Activated gamma-delta T cell treated with Interleukin-2 at 50 U/mL for 16 hours (primary cell): ENCODE measurements at regions not wholly inside any gene's neighbourhood (a gene's known extent, or its start where the extent isn't known, plus 50 kb on each side); places are given as distances from the start of the nearest gene placed in this dataset.
"Not testable (repeated sequence)": the region's sequence is repeated elsewhere in the genome, so short reads cannot be mapped to it uniquely, and the experiment has no call there.

Experiments
- DNase-seq: peaks from one replicate; pipeline ENCODE4 v3.0.0-alpha.2; 2020

DNA sequence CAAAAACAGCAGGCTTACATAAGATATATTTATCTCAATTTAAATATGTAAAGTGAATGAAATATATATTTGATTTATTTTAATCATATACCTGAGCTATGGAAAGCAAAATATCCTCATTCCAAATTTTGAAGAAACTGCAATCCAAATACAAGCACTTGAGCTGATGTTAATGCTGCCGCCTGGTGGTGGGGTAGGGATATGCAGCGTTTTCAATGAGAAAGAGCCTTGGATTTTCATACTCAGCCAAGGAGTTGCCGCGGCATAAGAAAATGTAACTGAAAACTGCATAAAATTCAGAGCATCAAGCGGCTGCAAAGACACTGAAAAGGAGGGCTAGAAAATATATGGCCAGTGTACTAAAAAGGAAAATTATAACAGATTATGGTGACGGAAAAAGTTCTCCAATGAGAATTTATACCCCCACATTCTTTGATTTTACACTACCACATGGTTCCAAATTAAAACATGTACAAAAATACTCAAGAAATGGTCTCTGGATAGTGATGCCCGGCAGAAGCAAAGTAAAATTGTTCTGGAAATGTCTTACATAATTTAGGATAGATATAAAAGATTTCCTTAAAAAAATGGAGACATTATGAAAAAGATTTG, 660.3 kb upstream of the PITX2 start:
- DNase-seq, result peak; percentile 3

DNA sequence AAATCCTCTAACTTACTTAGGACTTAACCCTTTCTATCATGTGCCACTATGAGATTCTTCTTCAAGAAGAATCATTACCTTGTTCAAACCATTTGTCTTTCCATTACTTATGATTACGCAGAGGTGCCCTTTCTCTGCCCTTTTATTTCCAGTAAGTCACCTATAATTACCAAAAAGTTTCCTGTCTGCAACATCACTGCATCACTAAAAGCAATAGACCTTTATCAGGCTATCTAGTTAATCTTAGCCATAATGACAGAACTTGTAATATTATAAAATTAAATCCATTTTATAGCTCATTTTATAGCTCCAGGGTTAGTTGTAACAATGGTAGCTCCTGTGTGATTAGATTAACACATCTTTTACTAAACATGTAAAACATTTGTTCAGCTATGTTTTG, 673.6 kb upstream of the PITX2 start:
- DNase-seq, result no peak

DNA sequence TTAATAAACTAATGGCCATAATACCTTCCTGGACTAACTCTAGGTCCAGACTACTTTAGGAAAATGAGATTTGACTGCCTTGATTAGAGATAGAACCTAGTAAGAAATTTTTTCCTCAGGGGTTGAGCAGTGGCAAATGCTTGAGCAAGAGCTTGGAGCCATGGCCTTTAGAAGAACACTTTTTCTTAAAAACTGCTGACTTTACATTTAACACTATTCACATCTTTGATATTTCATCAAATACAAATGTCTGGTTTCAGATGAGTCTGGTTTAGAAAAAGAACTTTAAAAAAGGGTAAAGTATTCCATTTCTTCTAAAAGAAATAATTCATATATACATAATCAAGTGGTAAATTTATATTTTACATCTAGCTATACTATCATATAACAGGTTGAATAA, 680.9 kb upstream of the PITX2 start:
- DNase-seq, result no peak

DNA sequence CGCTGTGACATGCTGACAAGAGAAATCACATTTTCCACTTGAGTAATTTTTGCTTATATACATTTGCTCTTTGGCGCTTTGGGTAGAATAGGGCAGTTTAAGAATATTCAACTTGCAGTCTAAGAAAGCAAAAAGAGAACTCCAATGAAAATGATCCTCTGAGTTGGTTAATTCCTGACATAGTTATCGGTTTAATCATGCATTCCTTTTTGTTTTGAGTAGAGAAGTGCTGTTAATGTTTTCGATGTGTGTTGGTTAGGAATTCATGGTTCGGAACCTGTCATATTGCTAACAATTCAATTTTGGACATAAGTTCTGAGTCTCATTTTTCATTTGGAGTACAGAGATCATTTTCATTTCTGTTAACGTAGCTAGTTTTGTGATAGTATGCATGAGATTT, 700.6 kb upstream of the PITX2 start:
- no peak for DNase-seq

DNA sequence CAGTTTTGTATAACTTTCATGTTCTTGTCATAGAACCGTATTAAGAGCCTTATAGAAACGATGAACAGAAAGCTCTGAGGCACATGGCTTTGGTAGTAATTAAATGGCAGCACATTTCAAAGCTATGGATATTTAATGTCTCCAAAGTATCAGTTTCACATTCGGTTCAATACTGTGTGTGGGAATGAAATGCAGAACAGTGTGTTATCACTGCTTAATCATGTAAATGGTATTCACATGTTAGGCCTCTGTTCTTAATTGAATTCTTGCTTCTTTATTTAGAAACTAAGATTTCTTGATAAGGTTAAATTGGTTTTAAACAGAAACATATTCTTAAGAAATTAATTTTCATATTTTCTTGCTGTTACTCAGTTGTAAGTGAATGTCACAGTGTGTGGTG, 701.0 kb upstream of the PITX2 start:
- no peak for DNase-seq

DNA sequence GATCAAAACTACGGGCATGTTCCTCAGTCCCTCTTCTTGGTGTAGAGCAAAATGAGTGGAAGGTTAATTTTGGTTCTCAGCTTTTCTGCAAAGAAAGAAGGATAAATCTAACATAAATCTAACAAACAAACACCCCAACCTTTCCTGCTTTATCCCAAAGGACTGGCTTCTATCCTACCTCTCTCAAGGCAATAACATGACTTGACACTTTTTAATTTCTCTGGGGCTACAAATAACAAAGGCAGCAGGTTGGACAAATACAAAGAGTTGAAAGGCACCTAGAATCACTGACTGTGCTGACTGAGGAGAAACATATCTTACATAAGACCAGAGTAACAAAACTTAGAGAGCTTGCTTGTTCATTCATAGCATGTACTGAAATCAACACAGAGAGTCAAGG, 703.6 kb upstream of the PITX2 start:
- no peak for DNase-seq

DNA sequence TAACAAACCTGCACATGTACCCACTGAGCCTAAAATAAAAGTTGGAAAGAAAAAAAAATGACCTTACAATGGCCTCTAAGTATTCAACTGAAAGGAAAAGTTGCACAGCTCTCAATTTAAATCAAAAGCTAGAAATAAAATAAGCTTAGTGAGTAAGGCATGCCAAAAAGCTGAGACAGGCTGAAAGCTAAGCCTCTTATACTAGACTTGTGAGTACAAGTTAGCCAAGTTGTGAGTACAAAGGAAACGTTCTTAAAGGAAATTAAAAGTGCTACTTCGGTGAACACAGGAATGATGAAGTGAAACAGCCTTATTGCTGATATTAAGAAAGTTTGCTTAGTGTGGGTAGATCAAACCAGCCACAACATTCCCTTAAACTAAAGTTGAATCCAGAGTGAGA, 707.9 kb upstream of the PITX2 start:
- DNase-seq, result no peak

DNA sequence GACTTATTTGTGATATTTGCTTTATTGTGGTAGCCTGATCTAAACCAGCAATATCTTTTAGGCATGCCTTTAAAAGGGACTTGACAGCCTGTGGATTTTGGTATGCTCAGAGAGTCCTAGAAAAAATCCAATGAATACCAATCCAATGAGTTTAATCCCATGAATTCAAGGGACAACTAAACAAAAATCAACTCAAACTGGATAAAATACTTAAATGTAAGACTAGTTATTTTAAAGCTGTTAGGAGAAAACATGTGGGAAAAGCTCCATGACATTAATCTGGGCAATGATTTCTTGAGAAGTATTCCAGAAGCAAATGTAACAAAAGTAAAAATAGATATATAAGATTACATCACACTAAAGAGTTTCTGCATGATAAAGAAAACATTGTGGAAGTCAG, 711.5 kb upstream of the PITX2 start:
- no peak for DNase-seq

DNA sequence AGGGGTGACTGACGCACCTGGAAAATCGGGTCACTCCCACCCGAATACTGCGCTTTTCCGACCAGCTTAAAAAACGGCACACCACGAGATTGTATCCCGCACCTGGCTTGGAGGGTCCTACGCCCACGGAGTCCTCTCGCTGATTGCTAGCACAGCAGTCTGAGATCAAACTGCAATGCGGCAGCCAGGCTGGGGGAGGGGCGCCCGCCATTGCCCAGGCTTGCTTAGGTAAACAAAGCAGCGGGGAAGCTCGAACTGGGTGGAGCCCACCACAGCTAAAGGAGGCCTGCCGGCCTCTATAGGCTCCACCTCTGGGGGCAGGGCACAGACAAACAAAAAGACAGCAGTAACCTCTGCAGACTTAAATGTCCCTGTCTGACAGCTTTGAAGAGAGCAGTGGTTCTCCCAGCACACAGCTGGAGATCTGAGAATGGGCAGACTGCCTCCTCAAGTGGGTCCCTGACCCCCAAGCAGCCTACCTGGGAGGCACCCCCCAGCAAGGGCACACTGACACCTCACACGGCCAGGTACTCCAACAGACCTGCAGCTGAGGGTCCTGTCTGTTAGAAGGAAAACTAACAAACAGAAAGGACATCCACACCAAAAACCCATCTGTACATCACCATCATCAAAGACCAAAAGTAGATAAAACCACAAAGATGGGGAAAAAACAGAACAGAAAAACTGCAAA, 714.5 kb upstream of the PITX2 start:
- DNase-seq, result not testable (repeated sequence)

DNA sequence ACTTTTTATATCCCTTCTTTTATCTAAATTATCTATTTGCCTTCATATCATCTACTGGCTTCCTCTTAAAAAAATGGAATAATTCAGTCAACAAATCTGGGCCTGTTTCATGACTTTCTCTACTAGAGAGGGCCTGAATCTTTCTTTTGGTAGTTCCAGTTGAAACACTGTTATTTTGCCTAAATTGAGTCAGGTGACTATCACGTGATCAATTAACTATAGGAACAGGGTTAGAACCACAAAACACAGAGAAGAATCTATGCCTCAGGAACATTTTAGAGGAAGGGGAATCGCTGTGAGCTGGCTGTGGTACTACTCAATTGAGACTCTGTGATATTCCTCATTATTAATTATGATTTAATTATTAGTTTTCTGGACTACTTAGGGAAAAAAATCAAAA, 736.7 kb upstream of the PITX2 start:
- no peak for DNase-seq

DNA sequence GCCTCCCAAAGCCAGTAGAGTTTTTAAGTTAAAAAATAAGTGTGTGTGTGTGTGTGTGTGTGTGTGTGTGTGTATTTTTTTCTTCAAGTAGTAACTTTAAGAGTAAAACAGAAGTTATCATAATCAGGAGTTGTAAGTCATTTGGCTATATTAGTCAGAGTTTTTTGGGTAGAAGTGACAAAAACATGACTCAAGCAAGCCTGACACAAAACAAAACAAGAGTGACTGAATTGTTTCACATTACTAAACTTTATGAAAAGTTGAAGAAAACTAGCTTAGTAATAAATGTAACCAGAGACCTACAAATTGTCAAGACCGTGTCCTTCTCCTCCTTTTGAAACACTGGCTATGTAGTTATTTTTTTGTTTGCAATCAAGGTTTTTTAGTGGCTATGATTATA, 738.0 kb upstream of the PITX2 start:
- no peak for DNase-seq

DNA sequence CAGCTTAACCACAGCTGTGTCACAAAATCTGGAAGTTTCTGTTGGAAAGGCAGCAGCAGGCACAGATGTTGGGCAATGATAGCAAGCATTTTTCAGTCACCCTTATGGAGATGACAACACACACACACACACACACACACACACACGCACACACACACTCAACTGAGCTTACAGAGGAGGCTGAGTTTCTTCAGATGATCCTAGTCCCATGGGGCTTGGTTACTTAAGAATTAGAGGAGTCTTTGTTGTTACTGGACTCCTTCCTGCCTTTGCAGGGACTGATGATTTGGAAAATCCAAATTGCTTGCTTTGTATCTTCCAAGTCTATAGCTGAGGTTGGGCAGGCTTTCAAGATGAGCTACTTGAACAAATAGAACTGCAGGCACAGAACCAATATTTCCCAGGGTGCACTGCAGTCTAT, 740.1 kb upstream of the PITX2 start:
- DNase-seq, result no peak

DNA sequence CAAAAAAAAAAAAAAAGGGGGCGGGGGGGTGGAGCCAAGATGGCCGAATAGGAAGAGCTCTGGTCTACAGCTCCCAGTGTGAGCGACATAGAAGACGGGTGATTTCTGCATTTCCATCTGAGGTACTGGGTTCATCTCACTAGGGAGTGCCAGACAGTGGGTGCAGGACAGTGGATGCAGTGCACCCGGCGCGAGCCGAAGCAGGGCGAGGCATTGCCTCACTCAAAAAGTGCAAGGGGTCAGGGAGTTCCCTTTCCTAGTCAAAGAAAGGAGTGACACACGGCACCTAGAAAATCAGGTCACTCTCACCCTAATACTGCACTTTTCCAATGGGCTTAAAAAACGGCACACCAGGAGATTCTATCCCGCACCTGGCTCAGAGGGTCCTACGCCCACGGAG, 755.0 kb upstream of the PITX2 start:
- not testable (repeated sequence) for DNase-seq

DNA sequence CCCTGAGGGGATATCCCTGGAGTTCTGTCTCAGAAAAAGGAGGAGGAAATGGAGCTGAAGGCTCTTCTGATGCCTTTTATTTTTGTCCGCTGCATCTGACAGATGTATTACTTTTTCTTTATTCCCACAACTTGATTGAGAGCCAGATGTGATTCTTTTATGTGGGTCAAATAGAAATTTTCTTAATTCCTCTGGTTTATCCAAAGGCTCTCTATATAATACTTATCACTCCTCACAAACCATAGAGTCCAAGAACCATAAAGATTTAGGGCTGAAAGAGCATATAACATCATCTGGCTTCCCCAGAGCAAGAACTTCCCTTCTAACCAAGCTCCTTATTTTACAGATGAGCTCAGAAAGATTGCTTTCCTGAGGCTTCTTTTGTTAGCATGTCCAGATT, 756.7 kb upstream of the FAM241A start:
- DNase-seq, result no peak

DNA sequence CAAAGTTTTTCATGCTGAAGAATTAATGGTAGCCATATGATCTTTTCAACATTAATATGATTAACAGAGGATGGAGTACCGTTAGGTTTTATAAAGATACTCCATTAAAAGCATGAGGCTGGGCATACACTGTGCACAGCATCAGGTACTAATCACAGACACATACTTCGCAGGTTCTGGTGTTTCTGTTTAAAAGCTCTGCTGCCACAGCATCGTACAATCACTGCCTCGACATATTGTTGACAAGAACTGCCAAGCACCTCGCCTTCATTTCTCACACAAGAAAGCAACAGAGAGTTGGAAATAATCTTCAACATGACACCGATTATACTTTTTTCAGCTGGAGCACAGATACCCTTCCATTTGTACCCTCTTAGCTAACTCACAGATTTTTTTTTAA, 753.4 kb upstream of the FAM241A start:
- no peak for DNase-seq

DNA sequence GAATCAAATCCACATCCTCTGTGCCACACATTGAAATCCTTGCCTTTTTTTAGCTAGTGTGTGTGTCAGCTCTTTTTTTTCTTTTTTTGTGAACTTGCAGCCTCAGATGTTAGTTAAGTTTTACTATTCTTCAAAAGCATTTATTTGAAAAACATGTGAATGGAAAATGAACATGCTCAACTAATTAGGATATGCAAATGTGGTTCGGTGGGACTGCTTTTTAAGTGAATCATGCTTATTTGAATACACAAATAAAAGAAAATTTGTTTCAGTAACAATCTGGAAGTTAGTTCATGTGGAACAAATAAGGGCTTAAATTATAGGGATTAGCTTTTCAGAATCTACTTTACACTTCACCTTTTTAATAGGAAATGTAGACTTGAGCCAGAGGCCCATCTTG, 751.5 kb upstream of the FAM241A start:
- DNase-seq, result no peak

DNA sequence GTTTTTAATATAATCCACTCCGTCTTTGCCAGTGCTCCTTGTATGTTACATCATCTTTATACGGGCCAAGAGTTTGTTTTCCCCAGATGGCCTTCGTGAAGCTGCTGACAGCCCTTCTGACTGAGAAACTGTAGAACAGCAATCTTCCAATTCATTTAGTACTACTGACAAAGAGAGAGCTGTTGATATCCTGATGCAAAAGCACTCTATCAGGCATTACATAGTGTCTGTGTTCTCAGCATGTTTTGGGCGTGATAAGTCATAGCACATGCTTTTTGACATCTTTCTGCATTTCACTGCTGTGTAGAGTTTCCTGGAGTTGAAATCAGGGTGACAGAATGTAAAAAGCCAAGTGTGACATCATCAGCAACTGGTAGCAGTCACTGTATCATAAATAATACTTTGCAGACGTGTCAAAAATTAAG, 746.3 kb upstream of the FAM241A start:
- no peak for DNase-seq

DNA sequence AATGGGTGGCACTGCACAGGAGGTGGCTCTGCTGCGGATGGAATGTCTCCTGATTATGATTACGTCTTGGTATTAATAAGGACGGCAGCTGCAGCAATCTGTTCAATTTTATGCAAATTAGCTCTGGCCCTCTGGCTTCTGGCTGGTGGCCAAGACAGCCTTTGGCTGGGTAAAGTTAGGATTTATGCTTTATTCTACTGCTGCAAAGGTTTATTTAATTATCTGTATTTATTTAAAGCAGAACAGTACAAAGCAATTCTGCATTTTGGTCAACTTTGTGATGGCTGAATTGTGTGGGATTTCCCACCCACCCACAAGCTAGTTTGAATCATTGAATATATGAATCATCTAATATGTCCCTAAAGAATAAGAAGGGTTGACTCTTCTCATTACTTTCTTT, 745.6 kb upstream of the FAM241A start:
- no peak for DNase-seq

DNA sequence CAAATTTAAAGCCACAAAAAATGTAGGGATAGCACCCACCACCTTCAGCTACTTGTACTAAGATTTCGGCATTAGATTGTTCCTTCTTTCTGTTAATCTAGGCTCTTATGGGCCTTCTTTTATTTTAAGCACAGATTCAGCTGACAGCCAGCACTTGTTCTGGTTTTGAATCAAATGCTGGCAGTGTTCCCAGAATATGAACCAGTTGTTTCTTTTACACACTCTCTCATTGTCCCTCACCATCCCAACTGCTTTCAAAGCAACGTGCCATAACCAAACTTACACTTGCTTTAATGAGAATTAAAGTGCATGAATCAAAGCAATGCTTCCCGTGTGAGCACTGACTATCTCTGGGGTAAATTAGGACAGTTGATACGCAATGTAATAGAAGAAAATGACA, 744.5 kb upstream of the FAM241A start:
- DNase-seq, result no peak

DNA sequence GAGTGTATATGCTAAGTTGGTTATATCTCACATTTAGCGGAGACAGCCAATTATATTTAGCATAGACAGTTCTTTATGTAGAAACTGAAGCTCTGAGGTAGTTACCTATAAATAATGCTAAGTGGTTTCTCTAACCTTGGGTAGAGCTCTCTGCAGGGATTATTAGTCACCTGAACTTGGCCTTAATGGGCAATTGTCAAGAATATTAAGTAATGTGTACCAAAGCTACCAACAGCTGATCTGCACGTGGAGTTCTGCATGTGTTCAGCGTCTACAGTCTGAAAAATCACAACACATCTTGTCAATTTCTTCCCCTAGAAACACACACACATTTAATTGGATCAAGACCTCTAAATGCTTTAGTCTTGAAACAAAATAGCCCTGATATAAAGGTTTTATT, 740.6 kb upstream of the FAM241A start:
- no peak for DNase-seq

DNA sequence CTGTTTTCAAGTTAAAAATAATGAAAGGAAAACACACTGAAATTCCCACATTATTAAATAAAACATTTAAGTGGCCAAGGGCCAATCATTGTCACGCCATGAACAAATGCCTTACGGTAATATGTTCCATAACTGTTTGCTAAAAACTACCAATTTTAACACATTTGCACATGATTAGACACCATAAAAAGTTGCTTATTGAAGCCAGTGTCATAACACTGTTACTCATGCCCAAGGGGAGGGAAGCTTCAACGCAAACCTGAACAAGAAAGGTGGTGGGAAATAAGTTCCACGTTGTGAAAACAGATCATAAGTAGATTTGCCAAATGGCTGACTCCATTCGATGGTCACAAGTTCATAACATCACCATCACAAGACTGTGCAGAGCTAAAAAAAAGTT, 739.3 kb upstream of the FAM241A start:
- DNase-seq, result no peak

DNA sequence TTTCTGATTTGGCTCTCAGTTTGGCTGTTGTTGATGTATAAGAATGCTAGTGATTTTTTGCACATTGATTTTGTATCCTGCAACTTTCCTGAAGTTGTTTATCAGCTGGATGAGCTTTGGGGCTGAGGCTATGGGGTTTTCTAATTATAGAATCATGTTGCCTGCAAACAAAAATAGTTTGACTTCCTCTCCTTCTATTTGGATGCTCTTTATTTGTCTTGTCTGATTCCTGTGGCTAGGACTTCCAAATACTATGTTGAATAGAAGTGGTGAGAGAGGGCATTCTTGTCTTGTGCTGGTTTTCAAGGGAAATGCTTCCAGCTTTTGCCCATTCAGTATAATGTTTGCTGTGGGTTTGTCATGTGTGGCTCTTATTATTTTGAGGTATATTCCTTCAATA, 734.7 kb upstream of the FAM241A start:
- no peak for DNase-seq

DNA sequence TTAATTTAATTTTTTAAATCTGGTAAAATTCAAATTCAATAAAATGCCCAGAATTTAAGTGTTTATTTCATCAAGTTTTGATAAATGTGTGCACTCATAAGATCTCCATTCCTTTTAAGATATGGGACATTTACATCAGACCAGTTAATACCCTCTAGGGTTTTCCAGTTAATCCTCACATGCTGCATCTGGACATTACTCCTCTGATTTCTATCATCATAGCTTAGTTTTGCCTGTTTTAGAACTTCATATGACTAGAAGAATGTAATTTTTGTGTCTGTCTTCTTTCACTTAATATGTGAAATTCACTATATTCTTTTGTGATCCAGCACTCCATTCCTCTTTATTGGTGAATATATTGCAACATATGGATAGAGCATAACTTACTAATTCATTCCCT, 727.7 kb upstream of the FAM241A start:
- DNase-seq, result no peak

DNA sequence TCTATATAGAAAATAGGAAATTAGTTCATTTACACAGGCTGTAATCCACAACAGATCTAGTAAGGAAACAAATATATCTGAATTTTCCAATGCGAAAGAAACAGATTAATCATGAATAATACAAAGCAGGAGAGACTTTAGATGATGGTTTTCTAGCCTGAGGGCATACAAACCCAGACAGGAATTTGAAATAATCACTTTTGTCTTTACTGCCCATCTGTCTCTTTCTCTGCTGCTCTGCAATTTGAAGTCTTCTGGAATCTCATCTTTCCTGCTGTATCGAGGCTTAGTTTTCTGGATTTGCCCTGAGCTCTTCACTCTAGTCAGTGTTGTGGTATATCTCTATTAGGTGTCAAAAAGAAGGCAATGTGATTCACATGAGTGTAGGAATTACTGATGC, 711.8 kb upstream of the FAM241A start:
- DNase-seq, result no peak

DNA sequence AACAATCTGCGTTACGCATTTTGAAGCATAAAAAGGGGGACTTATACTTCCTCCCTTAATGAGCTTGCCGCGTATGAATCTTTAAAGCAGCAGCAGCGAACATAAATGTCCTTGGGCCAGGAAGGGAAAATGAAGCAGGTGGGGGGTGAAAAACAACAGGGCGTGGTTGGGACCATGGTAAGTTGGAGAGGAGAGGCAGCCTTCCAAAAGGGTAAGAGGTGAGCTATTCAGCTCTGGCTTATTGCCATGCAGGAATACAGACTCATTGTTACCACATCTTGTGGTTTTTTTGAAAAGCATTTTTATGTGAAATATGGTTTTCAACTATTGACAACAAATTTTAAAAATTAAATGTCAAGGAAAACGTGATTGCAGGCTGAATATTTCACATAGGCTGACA, 710.7 kb upstream of the FAM241A start:
- no peak for DNase-seq
